Upper lobe of left lung (tissue), 4 donors: ENCODE measurements at regions not wholly inside any gene's neighbourhood (a gene's known extent, or its start where the extent isn't known, plus 50 kb on each side); places are given as distances from the start of the nearest gene placed in this dataset.

Source experiments
- POLR2AphosphoS5 ChIP-seq, 2 donors: sonication (generic); formaldehyde crosslinking; IDR thresholded peaks; one replicate each; pipeline ENCODE4 v1.5.1; 2017; ENCODE audit warnings: antibody characterized with exemption in 2 of 2
- TF ChIP-seq, protein P1 (sequence below), 6 experiments: fragments of 450-650 bp in 4 of 6; fragments of 200-600 bp in 2 of 6; sonication (generic) in 2 of 6; IDR thresholded peaks; one replicate each; pipeline ENCODE4 v1.5.1; 2016 to 2019; ENCODE audit warnings: antibody characterized with exemption in 6 of 6

DNA sequence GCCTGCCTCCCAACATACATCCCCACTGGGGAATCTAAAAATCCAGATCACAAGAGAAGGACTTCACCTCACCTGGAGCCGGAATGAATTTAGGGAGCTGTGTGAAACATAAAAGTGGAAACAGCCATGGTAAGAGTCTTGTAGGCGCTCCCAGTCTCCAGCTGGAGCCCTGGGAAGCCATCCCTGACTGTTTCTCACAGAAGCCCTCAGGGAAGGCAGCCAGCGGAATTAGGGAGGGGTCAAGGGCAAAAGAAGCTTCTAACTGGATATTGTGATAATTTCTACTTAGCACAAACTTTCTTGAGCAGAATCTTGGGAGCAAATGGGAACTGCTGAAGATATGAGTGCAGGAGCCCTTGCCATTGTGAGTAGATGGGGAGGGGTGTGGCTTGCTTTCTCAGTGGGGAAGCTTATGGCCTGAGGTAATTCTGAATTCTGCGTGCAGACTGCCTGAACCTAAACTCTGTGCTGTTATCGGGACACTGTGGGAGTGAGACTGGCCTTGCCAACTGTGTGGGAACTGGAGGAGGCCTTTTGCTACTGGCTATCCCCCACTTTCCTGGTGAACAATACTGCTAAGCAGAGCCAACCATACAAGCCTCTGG, 174.4 kb upstream of the SMC2 start:
- TF ChIP-seq POLR2AphosphoS5 (IDR thresholded peaks at IDR 0.05), result no peak
- TF ChIP-seq, protein P1, sequence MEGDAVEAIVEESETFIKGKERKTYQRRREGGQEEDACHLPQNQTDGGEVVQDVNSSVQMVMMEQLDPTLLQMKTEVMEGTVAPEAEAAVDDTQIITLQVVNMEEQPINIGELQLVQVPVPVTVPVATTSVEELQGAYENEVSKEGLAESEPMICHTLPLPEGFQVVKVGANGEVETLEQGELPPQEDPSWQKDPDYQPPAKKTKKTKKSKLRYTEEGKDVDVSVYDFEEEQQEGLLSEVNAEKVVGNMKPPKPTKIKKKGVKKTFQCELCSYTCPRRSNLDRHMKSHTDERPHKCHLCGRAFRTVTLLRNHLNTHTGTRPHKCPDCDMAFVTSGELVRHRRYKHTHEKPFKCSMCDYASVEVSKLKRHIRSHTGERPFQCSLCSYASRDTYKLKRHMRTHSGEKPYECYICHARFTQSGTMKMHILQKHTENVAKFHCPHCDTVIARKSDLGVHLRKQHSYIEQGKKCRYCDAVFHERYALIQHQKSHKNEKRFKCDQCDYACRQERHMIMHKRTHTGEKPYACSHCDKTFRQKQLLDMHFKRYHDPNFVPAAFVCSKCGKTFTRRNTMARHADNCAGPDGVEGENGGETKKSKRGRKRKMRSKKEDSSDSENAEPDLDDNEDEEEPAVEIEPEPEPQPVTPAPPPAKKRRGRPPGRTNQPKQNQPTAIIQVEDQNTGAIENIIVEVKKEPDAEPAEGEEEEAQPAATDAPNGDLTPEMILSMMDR (IDR thresholded peaks at IDR 0.05), result no peak
